ENCODE measurements at regions not wholly inside any gene's neighbourhood (a gene's known extent, or its start where the extent isn't known, plus 50 kb on each side); places are given as distances from the start of the nearest gene placed in this dataset.

- Histone ChIP-seq H3K4me1 (ENCODE audit: insufficient read depth, low read length, poor library complexity, severe bottlenecking) (no peaks in the 10 kb centered on the region), H3K9me3 (ENCODE audit: insufficient read depth, low read depth, low read length) (no peaks in the 10 kb centered on the region), H3K9me2 (replicated peaks; ENCODE audit: low read depth, low read length) (no peaks in the 10 kb centered on the region), H3K4me3 (ENCODE audit: low read length, poor library complexity, severe bottlenecking) (no peak overlapping the region), H3K79me2 (ENCODE audit: insufficient read depth, low read length) (no peaks in the 10 kb centered on the region), H3K27me3 (ENCODE audit: insufficient read depth, low read length, poor library complexity, severe bottlenecking) (no peaks in the 10 kb centered on the region), H2AFZ (ENCODE audit: low read length) (no peak overlapping the region), H4K20me1 (ENCODE audit: insufficient read depth, low read length, poor library complexity, severe bottlenecking) (no peaks in the 10 kb centered on the region), H3K4me2 (ENCODE audit: low read depth, low read length, poor library complexity, severe bottlenecking) (no peak overlapping the region), H3F3A (ENCODE audit: low read depth) (no peaks in the 10 kb centered on the region), H3K36me3 (ENCODE audit: insufficient read depth, low read length) (no peaks in the 10 kb centered on the region), H3K9ac (ENCODE audit: low read depth, low read length, poor library complexity, severe bottlenecking) (no peak overlapping the region)
- TF ChIP-seq CTCF (conservative IDR thresholded peaks at IDR 0.05; ENCODE audit: low read length) (no peak), EZH2phosphoT487 (IDR thresholded peaks at IDR 0.05; ENCODE audit: borderline replicate concordance) (no peak)
Measured at GRCh38 chr12:41768456-41768855, 376.2 kb downstream of the GXYLT1 start.

DNA sequence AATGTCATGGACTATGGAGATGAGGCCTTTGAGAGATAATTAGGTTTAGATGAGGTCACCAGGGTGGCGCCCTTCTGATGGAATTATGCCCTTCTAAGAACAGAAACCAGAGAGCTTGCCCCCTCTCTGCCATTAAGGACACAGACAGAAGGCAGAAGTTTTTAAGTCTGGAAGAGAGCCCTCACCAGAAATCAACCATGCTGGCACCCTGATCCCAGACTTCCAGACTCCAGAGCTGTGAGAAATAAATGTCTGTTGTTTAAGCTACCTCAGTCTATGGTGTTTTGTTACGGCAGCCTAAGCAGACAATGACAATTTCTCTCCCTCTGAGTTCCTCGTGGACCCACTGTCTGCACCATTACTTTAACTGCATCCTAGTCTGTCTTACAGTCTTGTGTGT, 382.0 kb downstream of the GXYLT1 start:
- Histone ChIP-seq H3K9ac (ENCODE audit: low read depth, low read length, poor library complexity, severe bottlenecking) (no peak overlapping the region), H3K4me1 (ENCODE audit: insufficient read depth, low read length, poor library complexity, severe bottlenecking) (no peaks in the 10 kb centered on the region), H3K4me3 (ENCODE audit: low read length, poor library complexity, severe bottlenecking) (no peak overlapping the region), H3F3A (ENCODE audit: low read depth) (no peaks in the 10 kb centered on the region), H3K27me3 (ENCODE audit: insufficient read depth, low read length, poor library complexity, severe bottlenecking) (no peaks in the 10 kb centered on the region), H2AFZ (ENCODE audit: low read length) (no peak overlapping the region), H3K9me2 (replicated peaks; ENCODE audit: low read depth, low read length) (no peaks in the 10 kb centered on the region), H3K4me2 (ENCODE audit: low read depth, low read length, poor library complexity, severe bottlenecking) (no peak overlapping the region), H4K20me1 (ENCODE audit: insufficient read depth, low read length, poor library complexity, severe bottlenecking) (no peaks in the 10 kb centered on the region), H3K79me2 (ENCODE audit: insufficient read depth, low read length) (no peaks in the 10 kb centered on the region), H3K36me3 (ENCODE audit: insufficient read depth, low read length) (no peaks in the 10 kb centered on the region), H3K9me3 (ENCODE audit: insufficient read depth, low read depth, low read length) (no peaks in the 10 kb centered on the region)
- no peak for TF ChIP-seq CTCF (conservative IDR thresholded peaks at IDR 0.05; ENCODE audit: low read length)
- no peak for TF ChIP-seq EZH2phosphoT487 (IDR thresholded peaks at IDR 0.05; ENCODE audit: borderline replicate concordance)

GRCh38 chr12:41745593-41745992, 399.1 kb downstream of the GXYLT1 start:
- TF ChIP-seq CTCF (conservative IDR thresholded peaks at IDR 0.05; ENCODE audit: low read length) (0 out of 2 replicates have a peak, but pooled peaks have one; percentile 12), EZH2phosphoT487 (IDR thresholded peaks at IDR 0.05; ENCODE audit: borderline replicate concordance) (no peak)
- Histone ChIP-seq H3K27me3 (ENCODE audit: insufficient read depth, low read length, poor library complexity, severe bottlenecking) (no peaks in the 10 kb centered on the region), H3K79me2 (ENCODE audit: insufficient read depth, low read length) (no peaks in the 10 kb centered on the region), H3K4me3 (ENCODE audit: low read length, poor library complexity, severe bottlenecking) (no peak overlapping the region), H3K9me3 (ENCODE audit: insufficient read depth, low read depth, low read length) (no peaks in the 10 kb centered on the region), H4K20me1 (ENCODE audit: insufficient read depth, low read length, poor library complexity, severe bottlenecking) (no peaks in the 10 kb centered on the region), H3K4me2 (ENCODE audit: low read depth, low read length, poor library complexity, severe bottlenecking) (no peak overlapping the region), H3K9ac (ENCODE audit: low read depth, low read length, poor library complexity, severe bottlenecking) (no peak overlapping the region), H3K9me2 (replicated peaks; ENCODE audit: low read depth, low read length) (no peaks in the 10 kb centered on the region), H3K4me1 (ENCODE audit: insufficient read depth, low read length, poor library complexity, severe bottlenecking) (peaks cover 11% of the 10 kb centered on the region), H2AFZ (ENCODE audit: low read length) (no peak overlapping the region), H3F3A (ENCODE audit: low read depth) (no peaks in the 10 kb centered on the region), H3K36me3 (ENCODE audit: insufficient read depth, low read length) (no peaks in the 10 kb centered on the region)

All from Loucy (cell line).